ENCODE measurements at regions not wholly inside any gene's neighbourhood (a gene's known extent, or its start where the extent isn't known, plus 50 kb on each side); places are given as distances from the start of the nearest gene placed in this dataset.
"Not testable (repeated sequence)": the region's sequence is repeated elsewhere in the genome, so short reads cannot be mapped to it uniquely, and the experiment has no call there.

DNA sequence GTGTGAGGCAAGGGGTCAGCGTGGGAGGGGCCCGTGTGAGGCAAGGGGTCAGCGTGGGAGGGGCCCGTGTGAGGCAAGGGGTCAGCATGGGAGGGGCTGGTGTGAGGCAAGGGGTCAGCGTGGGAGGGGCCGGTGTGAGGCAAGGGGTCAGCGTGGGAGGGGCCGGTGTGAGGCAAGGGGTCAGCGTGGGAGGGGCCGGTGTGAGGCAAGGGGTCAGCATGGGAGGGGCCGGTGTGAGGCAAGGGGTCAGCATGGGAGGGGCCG is 119.2 kb downstream of the SEPTIN14 start:
- WGBS = 91% methylated on average over 12 of the region's 12 CpGs
- H3K4me3 ChIP-seq (ENCODE audit: low read length); H3K9ac ChIP-seq (ENCODE audit: low read depth, low read length); H3K27me3 ChIP-seq (ENCODE audit: insufficient read depth, low read length); H3K9me3 ChIP-seq (ENCODE audit: insufficient read depth, low read depth, low read length); H3K4me1 ChIP-seq (ENCODE audit: insufficient read depth, low read length); H3K27ac ChIP-seq (ENCODE audit: low read depth, low read length); H3K36me3 ChIP-seq (ENCODE audit: insufficient read depth, low read length): not testable (repeated sequence)

DNA sequence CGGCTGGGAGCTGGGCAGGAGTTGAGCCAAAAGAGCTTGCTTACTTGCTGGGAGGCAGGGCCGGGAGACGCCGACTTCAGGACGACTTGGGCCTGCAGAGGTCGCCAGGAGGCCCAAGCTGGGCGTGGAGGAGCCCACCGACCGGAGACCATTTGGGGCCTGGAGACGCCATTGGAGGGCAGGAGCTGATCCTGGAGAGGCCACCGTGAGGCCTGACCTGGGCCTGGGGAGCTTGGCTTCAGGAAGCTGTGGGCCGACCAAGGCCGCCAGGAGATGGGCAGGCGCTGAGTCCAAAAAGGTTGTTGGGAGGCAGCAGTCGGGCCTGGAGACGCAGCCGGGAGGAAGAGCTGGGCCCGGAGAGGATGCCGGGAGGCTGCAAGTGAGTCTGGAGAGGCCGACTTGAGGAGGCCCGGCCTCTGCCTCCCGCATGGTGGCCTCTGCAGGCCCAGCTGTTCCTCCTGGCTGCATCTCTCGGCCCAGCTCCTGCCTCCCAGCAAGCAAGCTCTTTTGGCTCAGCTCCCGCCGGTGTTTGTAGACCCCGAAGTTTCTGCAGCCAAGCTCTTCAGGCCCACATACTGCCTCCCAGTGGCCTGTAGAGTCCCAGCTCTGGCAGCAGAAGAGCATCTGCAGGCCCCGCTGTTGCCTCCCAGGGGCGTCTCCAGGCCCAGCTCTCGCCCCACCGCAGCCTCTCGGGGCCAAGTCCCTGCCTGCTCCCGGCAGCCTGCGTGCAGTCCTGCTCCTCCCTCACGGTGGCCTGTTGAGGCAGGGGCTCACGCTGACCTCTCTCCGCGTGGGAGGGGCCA is 119.7 kb downstream of the SEPTIN14 start:
- H3K27ac ChIP-seq (ENCODE audit: low read depth, low read length); H3K9me3 ChIP-seq (ENCODE audit: insufficient read depth, low read depth, low read length); H3K4me1 ChIP-seq (ENCODE audit: insufficient read depth, low read length); H3K4me3 ChIP-seq (ENCODE audit: low read length); H3K36me3 ChIP-seq (ENCODE audit: insufficient read depth, low read length); H3K9ac ChIP-seq (ENCODE audit: low read depth, low read length); H3K27me3 ChIP-seq (ENCODE audit: insufficient read depth, low read length): not testable (repeated sequence)
- 93% methylated on average over 37 of the region's 37 CpGs for WGBS

DNA sequence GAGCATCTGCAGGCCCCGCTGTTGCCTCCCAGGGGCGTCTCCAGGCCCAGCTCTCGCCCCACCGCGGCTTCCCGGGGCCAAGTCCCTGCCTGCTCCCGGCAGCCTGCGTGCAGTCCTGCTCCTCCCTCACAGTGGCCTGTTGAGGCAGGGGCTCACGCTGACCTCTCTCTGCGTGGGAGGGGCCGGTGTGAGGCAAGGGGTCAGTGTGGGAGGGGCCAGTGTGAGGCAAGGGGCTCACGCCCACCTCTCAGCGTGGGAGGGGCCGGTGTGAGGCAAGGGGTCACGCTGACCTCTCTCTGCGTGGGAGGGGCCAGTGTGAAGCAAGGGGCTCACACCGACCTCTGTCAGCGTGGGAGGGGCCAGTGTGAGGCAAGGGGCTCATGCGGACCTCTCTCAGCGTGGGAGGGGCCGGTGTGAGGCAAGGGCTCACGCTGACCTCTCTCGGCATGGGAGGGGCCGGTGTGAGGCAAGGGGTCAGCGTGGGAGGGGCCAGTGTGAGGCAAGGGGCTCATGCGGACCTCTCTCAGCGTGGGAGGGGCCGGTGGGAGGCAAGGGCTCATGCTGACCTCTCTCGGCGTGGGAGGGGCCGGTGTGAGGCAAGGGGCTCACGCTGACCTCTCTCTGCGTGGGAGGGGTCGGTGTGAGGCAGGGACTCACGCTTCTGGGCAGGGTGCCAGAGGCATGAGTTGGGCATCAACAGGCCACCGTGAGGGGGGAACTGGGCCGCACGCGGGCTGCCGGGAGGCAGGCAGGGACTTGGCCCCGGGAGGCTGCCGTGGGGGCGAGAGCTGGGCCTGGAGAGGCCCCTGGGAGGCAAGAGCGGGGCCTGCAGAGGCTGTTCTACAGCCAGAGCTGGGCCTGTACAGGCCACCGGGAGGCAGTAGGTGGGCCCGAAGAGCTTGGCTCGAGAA is 120.6 kb downstream of the SEPTIN14 start:
- H3K27me3 ChIP-seq (ENCODE audit: insufficient read depth, low read length); H3K27ac ChIP-seq (ENCODE audit: low read depth, low read length); H3K9me3 ChIP-seq (ENCODE audit: insufficient read depth, low read depth, low read length); H3K36me3 ChIP-seq (ENCODE audit: insufficient read depth, low read length); H3K9ac ChIP-seq (ENCODE audit: low read depth, low read length); H3K4me1 ChIP-seq (ENCODE audit: insufficient read depth, low read length); H3K4me3 ChIP-seq (ENCODE audit: low read length): not testable (repeated sequence)
- WGBS = 94% methylated on average over 47 of the region's 47 CpGs

DNA sequence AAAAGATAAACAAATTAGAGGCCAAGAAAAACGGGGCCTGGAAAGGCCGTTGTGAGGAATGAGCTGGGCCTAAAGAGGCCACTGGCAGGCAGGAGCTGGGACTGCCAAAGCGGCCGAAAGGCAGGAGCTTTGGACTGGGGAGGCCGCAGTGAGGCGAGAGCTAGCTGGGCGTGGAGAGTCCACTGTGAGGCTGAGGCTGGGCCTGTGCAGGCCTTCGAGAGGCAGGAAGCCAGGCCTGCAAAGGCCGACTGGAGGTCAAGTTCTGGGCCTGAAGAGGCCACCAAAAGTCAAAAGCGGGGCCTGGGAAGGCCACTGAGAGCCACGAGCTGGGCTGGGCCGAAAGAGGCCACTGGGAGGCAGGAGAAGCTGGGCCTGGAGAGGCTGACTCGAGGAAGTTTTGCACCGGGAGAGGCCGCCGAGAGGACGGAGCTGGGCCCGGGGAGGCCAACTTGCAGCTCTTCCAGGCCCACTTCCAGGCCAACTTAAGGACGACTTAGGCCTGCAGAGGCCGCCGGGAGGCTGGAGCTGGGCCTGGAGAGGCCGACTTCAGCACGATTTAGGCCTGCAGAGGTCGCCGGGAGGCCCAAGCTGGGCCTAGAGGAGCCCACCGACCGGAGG is 121.8 kb downstream of the SEPTIN14 start:
- H3K27me3 ChIP-seq (ENCODE audit: insufficient read depth, low read length); H3K4me3 ChIP-seq (ENCODE audit: low read length); H3K9ac ChIP-seq (ENCODE audit: low read depth, low read length); H3K4me1 ChIP-seq (ENCODE audit: insufficient read depth, low read length); H3K27ac ChIP-seq (ENCODE audit: low read depth, low read length); H3K9me3 ChIP-seq (ENCODE audit: insufficient read depth, low read depth, low read length); H3K36me3 ChIP-seq (ENCODE audit: insufficient read depth, low read length): not testable (repeated sequence)
- WGBS = 91% methylated on average over 27 of the region's 27 CpGs

DNA sequence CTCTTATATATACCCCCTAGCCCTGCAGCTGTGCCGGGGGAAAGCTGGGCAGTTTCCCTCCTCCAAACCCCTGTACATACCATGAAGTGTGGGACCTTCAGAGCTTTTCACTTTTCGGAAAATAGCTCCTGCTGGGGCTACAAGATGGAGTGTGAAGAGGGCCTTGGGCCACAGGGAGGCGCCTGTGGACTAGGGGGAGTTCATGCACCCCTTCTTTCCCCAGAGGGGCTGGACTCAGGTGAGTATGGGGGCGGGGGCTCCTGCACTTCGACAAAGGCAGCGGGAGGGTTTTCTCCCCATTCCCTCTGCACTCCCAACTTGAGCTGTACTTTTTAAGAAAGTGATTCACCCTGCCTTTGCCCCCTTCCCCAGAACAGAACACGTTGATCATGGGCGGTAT is 122.5 kb downstream of the SEPTIN14 start:
- H3K36me3 ChIP-seq (ENCODE audit: insufficient read depth, low read length); H3K9me3 ChIP-seq (ENCODE audit: insufficient read depth, low read depth, low read length); H3K27ac ChIP-seq (ENCODE audit: low read depth, low read length); H3K4me1 ChIP-seq (ENCODE audit: insufficient read depth, low read length); H3K4me3 ChIP-seq (ENCODE audit: low read length); H3K9ac ChIP-seq (ENCODE audit: low read depth, low read length); H3K27me3 ChIP-seq (ENCODE audit: insufficient read depth, low read length): not testable (repeated sequence)
- WGBS = no CpG with 5 or more reads among the region's 8 CpGs

DNA sequence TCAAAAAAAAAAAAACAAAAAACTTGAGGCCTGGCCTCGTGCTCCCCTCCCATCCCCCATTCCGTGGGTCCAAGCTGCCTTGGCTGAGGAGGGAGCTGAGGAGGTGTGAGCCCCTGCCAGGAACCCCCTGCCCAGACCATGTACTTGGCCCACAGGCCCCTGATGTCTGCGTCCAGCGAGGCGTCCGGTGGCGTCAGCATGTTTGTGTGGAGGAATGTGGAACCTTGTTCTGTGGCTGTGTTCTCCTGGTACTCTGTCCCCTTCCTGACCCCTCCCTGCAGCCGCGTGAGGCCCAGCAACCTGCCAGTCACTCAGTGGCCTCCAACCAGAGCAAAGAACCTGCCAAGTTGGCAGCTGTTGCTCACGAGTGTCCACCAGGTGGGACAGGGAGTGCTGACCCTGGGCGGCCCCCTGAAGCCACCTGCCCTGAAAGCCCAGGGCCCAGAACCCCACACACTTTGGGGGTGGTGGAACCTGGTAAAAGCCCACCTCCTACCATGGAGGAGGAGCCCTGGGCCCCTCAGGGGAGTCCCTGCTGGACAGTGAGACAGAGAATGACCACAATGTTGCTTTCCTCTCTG is 125.8 kb downstream of the SEPTIN14 start:
- not testable (repeated sequence) for H3K9me3 ChIP-seq (ENCODE audit: insufficient read depth, low read depth, low read length); H3K27ac ChIP-seq (ENCODE audit: low read depth, low read length); H3K4me1 ChIP-seq (ENCODE audit: insufficient read depth, low read length); H3K36me3 ChIP-seq (ENCODE audit: insufficient read depth, low read length); H3K27me3 ChIP-seq (ENCODE audit: insufficient read depth, low read length); H3K9ac ChIP-seq (ENCODE audit: low read depth, low read length); H3K4me3 ChIP-seq (ENCODE audit: low read length)
- WGBS = 82% methylated on average over 7 of the region's 11 CpGs

DNA sequence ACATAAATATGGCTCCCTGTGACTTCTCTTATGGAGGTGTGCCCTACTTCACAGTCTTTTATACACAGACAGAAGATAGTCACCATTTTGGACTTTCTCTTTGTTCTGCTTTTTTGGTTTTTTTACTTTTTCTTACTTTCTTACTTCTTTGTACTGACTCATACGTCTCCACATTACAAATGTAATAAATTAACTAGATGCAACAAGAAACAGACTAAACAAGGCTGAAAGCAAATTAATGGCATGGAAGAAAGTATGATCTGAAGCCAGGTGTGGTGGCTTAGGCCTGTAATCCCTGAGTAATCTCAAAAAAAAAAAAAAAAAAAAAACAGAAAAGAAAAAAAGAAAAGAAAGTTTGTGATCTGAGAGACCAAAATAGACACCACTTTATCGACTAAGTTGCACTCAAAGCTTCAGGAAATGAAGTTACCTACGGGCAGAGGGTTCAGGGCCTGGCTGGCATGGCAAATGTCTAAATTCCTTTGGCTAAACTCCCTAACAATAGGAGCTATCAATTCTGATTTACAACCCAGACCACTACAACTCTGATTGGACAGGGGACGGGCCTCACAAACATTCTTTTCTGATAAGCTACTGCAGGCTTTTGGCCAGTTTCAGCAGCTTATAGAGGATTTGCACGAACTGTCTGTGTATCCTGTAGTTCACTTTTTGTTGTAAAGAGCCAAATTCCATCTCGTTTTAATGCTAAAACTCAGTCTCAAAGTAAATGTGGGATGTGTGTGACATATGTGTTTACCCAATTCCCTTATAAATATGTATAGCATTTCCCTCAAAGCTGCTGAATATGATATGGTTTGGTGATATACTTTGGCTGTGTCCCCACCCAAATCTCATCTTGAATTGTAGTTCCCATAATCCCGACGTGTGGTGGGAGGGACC is 129.1 kb downstream of the SEPTIN14 start:
- H3K9me3 ChIP-seq (ENCODE audit: insufficient read depth, low read depth, low read length) = no peaks in the 10 kb centered on the region
- H3K27ac ChIP-seq (ENCODE audit: low read depth, low read length) = no peak overlapping the region
- no peak overlapping the region for H3K4me3 ChIP-seq (ENCODE audit: low read length)
- WGBS = 73% methylated on average over 6 of the region's 8 CpGs
- H3K9ac ChIP-seq (ENCODE audit: low read depth, low read length) = no peak overlapping the region
- no peaks in the 10 kb centered on the region for H3K36me3 ChIP-seq (ENCODE audit: insufficient read depth, low read length)
- H3K27me3 ChIP-seq (ENCODE audit: insufficient read depth, low read length) = no peaks in the 10 kb centered on the region
- no peaks in the 10 kb centered on the region for H3K4me1 ChIP-seq (ENCODE audit: insufficient read depth, low read length)

DNA sequence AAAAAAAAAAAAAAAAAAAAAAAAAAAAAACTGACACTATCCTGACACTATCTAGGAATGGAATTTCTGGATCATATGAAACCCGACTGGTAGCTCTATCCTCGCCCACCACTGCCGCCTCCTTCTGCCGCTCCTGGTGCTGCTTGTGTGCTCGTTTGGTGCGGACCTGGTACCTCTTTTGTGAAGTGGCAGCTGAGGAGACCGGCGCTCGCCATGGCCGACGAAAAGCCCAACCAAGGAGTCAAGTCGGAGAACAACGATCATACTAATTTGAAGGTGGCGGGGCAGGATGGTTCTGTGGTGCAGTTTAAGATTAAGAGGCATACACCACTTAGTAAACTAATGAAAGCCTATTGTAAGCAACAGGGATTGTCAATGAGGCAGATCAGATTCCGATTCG is 130.6 kb downstream of the SEPTIN14 start:
- H3K4me3 ChIP-seq (ENCODE audit: low read length) = no peak overlapping the region
- H3K27me3 ChIP-seq (ENCODE audit: insufficient read depth, low read length) = no peaks in the 10 kb centered on the region
- no peak overlapping the region for H3K9ac ChIP-seq (ENCODE audit: low read depth, low read length)
- H3K9me3 ChIP-seq (ENCODE audit: insufficient read depth, low read depth, low read length) = no peaks in the 10 kb centered on the region
- WGBS = 96% methylated on average over 16 of the region's 16 CpGs
- H3K27ac ChIP-seq (ENCODE audit: low read depth, low read length) = no peak overlapping the region
- H3K4me1 ChIP-seq (ENCODE audit: insufficient read depth, low read length) = no peaks in the 10 kb centered on the region
- no peaks in the 10 kb centered on the region for H3K36me3 ChIP-seq (ENCODE audit: insufficient read depth, low read length)

DNA sequence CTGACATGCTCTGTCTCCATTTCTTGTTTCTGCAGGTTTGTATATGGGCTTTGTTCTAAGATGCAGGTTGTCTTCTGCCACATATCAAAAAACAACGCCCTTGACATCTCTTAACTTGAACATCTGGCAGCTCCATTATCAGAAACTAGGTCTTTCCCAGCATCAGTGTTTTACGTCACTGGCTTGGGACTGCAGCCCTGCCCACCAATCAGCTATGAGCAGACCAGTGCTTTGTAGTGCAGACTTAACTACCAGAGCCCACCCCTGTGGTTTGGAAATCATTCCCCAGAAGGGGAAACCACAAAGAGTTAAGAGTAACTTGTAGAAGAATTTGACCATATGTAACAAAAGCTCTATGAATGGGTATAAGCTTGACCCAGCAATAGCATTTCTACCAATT is 132.4 kb downstream of the SEPTIN14 start:
- WGBS = 87% methylated on average over 2 of the region's 2 CpGs
- no peaks in the 10 kb centered on the region for H3K4me1 ChIP-seq (ENCODE audit: insufficient read depth, low read length)

DNA sequence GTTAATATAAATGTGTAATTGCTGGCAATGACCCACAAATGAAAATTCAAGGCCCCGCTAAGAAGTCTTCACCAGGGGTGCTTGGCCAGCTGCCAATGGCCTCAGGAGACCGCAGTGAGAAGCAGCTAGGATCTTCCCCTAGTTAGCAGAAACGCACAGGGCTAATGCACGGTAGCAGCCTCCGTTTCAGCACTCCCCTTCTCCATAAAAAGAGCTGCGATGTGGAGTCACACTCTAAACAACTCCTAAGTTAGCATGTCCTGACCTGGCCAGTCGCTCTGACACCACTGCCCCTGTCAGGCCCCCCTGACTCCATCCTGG is 139.0 kb downstream of the SEPTIN14 start:
- H3K4me1 ChIP-seq (ENCODE audit: insufficient read depth, low read length) = no peaks in the 10 kb centered on the region
- no peak overlapping the region for H3K9ac ChIP-seq (ENCODE audit: low read depth, low read length)
- 81% methylated on average over 7 of the region's 7 CpGs for WGBS
- H3K9me3 ChIP-seq (ENCODE audit: insufficient read depth, low read depth, low read length) = no peaks in the 10 kb centered on the region
- no peaks in the 10 kb centered on the region for H3K36me3 ChIP-seq (ENCODE audit: insufficient read depth, low read length)
- H3K27ac ChIP-seq (ENCODE audit: low read depth, low read length) = no peak overlapping the region
- no peak overlapping the region for H3K4me3 ChIP-seq (ENCODE audit: low read length)
- no peaks in the 10 kb centered on the region for H3K27me3 ChIP-seq (ENCODE audit: insufficient read depth, low read length)

More for the DNA sequence above, 132.4 kb downstream of the SEPTIN14 start:
- Histone ChIP-seq H3K9ac (ENCODE audit: low read depth, low read length) (no peak overlapping the region), H3K27me3 (ENCODE audit: insufficient read depth, low read length) (no peaks in the 10 kb centered on the region), H3K9me3 (ENCODE audit: insufficient read depth, low read depth, low read length) (no peaks in the 10 kb centered on the region), H3K27ac (ENCODE audit: low read depth, low read length) (no peak overlapping the region), H3K4me3 (ENCODE audit: low read length) (no peak overlapping the region), H3K36me3 (ENCODE audit: insufficient read depth, low read length) (no peaks in the 10 kb centered on the region)

All from HUES64 (cell line).